Vagina (tissue), 2 donors: ENCODE measurements at regions not wholly inside any gene's neighbourhood (a gene's known extent, or its start where the extent isn't known, plus 50 kb on each side); places are given as distances from the start of the nearest gene placed in this dataset.

Source experiments
- CTCF ChIP-seq, 3 experiments: fragments of 450-650 bp in 2 of 3; fragments of 200-600 bp in 1 of 3; sonication (generic) in 1 of 3; IDR thresholded peaks; one replicate each; pipeline ENCODE4 v1.5.1; 2017 to 2019; ENCODE audit warnings: antibody characterized with exemption in 3 of 3, mild to moderate bottlenecking in 2 of 3, moderate library complexity in 2 of 3
- POLR2A ChIP-seq, 2 donors: fragments of 450-650 bp; IDR thresholded peaks; one replicate each; pipeline ENCODE4 v1.6.1; 2017; ENCODE audit warnings: antibody characterized with exemption in 2 of 2, mild to moderate bottlenecking in 2 of 2, moderate library complexity in 2 of 2

GRCh38 chr13:106846571-106847448, 278.9 kb upstream of the ARGLU1 start:
- TF ChIP-seq CTCF (IDR thresholded peaks at IDR 0.05), result no peak
- TF ChIP-seq POLR2A (IDR thresholded peaks at IDR 0.05), result no peak
